Nephron (organoid): ENCODE measurements at regions not wholly inside any gene's neighbourhood (a gene's known extent, or its start where the extent isn't known, plus 50 kb on each side); places are given as distances from the start of the nearest gene placed in this dataset.

ENCODE experiments used
- H3K27ac Mint-ChIP-seq, 3 experiments: 2 replicates each; pipeline ENCODE4 v1.8.0; 2020; ENCODE audit warnings: mixed read lengths in 3 of 3, mild to moderate bottlenecking in 2 of 3, moderate library complexity in 1 of 3
- H3K27me3 Mint-ChIP-seq: 2 replicates; pipeline ENCODE4 v1.8.0; 2021; ENCODE audit warnings: low read depth, mild to moderate bottlenecking, moderate library complexity, mixed read lengths
- H3K36me3 Mint-ChIP-seq: 2 replicates; pipeline ENCODE4 v1.8.0; 2020; ENCODE audit warnings: low read depth, mixed read lengths
- H3K4me1 Mint-ChIP-seq: 2 replicates; pipeline ENCODE4 v1.8.0; 2020; ENCODE audit warnings: mixed read lengths
- H3K4me3 Mint-ChIP-seq, 3 experiments: 2 replicates each; pipeline ENCODE4 v1.8.0; 2020; ENCODE audit warnings: mild to moderate bottlenecking in 3 of 3, mixed read lengths in 3 of 3, moderate library complexity in 2 of 3
- H3K9me3 Mint-ChIP-seq: 2 replicates; pipeline ENCODE4 v1.8.0; 2020; ENCODE audit warnings: mixed read lengths
- CTCF ChIP-seq, 3 experiments: fragments of 200-600 bp; sonication (generic); IDR thresholded peaks; one replicate each; pipeline ENCODE4 v1.5.0; 2021; ENCODE audit warnings: antibody characterized with exemption in 3 of 3; ENCODE audit not compliant: unreplicated experiment in 3 of 3

GRCh38 chr13:84973661-84974060 is 825.6 kb downstream of the SLITRK6 start:
- Mint-ChIP-seq H3K36me3 (no peaks in the 10 kb centered on the region), H3K27me3 (no peaks in the 10 kb centered on the region), H3K27ac (peak overlapping the region in 2 of 3 experiments; percentile 51 to 63), H3K4me3 (no peak overlapping the region), H3K9me3 (no peaks in the 10 kb centered on the region), H3K4me1 (no peaks in the 10 kb centered on the region)
- TF ChIP-seq CTCF (IDR thresholded peaks at IDR 0.05; ENCODE audit: unreplicated experiment in 3 of 3): no peak

DNA sequence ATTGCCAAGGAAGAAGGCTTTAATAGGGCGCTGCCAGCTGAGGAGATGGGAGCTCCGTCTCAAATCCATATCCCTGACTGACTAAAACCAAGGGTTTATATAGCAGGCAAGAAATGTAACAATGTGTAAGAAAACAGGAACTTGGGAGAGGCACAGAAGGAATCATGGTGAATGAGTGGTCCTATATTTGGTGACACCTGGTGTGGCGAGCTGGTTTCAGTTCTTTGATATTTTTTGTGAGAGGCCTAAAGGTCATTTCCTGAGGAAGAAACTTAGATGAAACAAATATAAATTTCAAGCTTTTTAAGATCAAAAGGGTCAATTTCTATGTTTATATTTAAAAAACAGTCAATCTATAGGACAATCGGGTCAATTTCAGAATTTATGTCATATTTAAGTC is 826.3 kb downstream of the SLITRK6 start:
- H3K27ac Mint-ChIP-seq: no peak overlapping the region
- H3K36me3 Mint-ChIP-seq: no peaks in the 10 kb centered on the region
- no peaks in the 10 kb centered on the region for H3K27me3 Mint-ChIP-seq
- TF ChIP-seq CTCF (IDR thresholded peaks at IDR 0.05; ENCODE audit: unreplicated experiment in 3 of 3): no peak
- no peak overlapping the region for H3K4me3 Mint-ChIP-seq
- no peaks in the 10 kb centered on the region for H3K4me1 Mint-ChIP-seq
- H3K9me3 Mint-ChIP-seq: no peaks in the 10 kb centered on the region

DNA sequence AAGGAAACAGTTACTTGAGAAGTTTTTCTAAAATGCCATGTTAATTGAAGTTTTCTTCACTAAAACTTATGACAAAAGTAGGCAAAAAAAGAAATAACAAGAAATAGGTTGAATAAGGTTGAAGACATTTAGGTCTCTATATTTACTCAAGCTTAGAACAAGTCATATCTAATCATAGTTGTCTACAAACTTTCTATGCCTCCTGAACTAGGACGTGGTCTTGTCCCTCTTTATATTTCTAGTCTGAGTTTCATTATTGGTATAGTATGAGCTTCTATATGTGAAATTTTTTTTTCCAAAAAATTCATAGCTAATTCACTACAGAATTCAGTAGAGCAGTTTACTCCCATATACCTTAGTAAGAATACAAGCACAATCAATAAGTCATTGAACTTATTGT is 836.4 kb downstream of the SLITRK6 start:
- H3K27ac Mint-ChIP-seq: no peak overlapping the region
- H3K9me3 Mint-ChIP-seq: no peaks in the 10 kb centered on the region
- TF ChIP-seq CTCF (IDR thresholded peaks at IDR 0.05; ENCODE audit: unreplicated experiment in 3 of 3): no peak
- no peaks in the 10 kb centered on the region for H3K4me1 Mint-ChIP-seq
- H3K27me3 Mint-ChIP-seq: no peaks in the 10 kb centered on the region
- no peak overlapping the region for H3K4me3 Mint-ChIP-seq
- H3K36me3 Mint-ChIP-seq: no peaks in the 10 kb centered on the region

DNA sequence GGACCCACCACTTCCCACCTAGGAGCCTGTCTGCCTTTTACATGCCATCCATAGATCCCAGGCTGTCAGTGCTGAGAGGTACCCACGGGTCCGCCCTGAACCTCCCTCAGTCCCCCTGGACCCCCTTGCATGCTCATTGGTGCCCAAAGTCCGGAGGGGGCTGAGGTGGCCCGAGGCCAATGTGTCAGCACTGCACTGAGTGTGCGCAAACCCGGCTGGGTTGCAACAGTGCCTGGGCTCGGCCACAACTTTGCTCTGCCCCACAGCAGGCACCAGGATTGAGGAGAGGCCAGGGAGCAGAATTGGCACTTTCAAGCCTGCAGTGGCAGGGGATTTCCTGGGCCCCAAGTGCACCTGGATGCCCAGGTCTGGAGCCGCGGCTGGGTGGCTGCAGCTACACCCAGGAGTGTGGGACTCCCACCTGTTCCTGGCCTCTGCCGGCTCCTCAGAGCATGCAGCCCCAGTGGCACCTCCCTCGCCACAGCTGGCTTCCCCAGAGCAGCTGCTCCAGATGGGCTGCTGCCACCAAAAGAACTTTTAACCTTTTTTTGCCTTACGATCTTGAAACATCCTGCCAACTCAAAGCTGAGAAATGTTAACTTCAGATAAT is 837.0 kb downstream of the SLITRK6 start:
- H3K36me3 Mint-ChIP-seq: no peaks in the 10 kb centered on the region
- H3K4me1 Mint-ChIP-seq: no peaks in the 10 kb centered on the region
- no peak overlapping the region for H3K27ac Mint-ChIP-seq
- no peak overlapping the region for H3K4me3 Mint-ChIP-seq
- H3K9me3 Mint-ChIP-seq: no peaks in the 10 kb centered on the region
- no peaks in the 10 kb centered on the region for H3K27me3 Mint-ChIP-seq
- TF ChIP-seq CTCF (IDR thresholded peaks at IDR 0.05; ENCODE audit: unreplicated experiment in 3 of 3): no peak

DNA sequence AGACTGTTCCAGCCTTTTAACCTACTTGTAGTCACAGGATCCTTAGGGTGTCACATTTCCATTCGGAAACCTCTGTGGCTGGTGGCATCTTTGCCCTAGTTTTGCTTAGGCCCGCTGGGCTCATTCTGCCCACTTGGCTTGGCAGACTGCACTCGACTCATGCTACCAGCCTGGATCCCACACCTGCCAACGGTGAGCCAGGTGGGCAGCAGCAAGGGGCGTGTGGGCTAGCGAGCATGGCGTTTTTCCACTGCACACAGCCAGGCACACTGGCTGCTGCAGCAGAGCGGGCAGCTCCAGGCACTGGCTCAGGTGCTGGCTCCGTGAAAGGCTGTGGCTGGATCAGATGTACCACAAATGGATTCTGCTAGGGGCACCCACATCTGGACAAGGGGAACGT is 838.2 kb downstream of the SLITRK6 start:
- no peak overlapping the region for H3K4me3 Mint-ChIP-seq
- no peak for TF ChIP-seq CTCF (IDR thresholded peaks at IDR 0.05; ENCODE audit: unreplicated experiment in 3 of 3)
- no peak overlapping the region for H3K27ac Mint-ChIP-seq
- H3K4me1 Mint-ChIP-seq: no peaks in the 10 kb centered on the region
- H3K36me3 Mint-ChIP-seq: no peaks in the 10 kb centered on the region
- no peaks in the 10 kb centered on the region for H3K9me3 Mint-ChIP-seq
- H3K27me3 Mint-ChIP-seq: no peaks in the 10 kb centered on the region

DNA sequence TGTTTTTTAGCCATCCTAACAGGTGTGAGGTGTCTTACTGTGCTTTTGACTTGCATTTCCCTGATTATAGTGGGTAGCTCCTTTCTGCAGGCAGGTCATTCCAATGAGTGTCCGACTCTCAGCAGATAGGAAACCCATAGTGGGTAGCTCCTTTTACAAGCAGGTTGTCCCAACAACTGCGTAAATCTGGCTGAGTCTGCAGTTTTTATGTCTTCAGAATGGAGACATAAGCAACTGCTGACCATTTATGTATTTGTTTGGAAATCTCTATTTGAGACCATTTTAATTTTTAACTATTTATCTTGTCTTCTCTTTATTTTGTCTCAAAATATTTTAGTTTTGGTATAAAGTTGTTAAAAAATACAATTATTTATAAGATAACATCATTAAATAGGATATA is 839.4 kb downstream of the SLITRK6 start:
- no peaks in the 10 kb centered on the region for H3K36me3 Mint-ChIP-seq
- H3K9me3 Mint-ChIP-seq: no peaks in the 10 kb centered on the region
- H3K27me3 Mint-ChIP-seq: no peaks in the 10 kb centered on the region
- H3K4me3 Mint-ChIP-seq: no peak overlapping the region
- H3K4me1 Mint-ChIP-seq: no peaks in the 10 kb centered on the region
- H3K27ac Mint-ChIP-seq: no peak overlapping the region
- TF ChIP-seq CTCF (IDR thresholded peaks at IDR 0.05; ENCODE audit: unreplicated experiment in 3 of 3): no peak
